Activated CD4-positive, alpha-beta T cell treated with anti-CD3 and anti-CD28 coated beads for 36 hours (primary cell): ENCODE measurements at regions not wholly inside any gene's neighbourhood (a gene's known extent, or its start where the extent isn't known, plus 50 kb on each side); places are given as distances from the start of the nearest gene placed in this dataset.
A peak's percentile ranks its signal among the peaks of the same experiment; 100 is the strongest.
"Not testable (repeated sequence)": the region's sequence is repeated elsewhere in the genome, so short reads cannot be mapped to it uniquely, and the experiment has no call there.

Source experiments
- ATAC-seq: fragments of 200-7000 bp; cut with Tn5 transposase; one replicate; pipeline ENCODE4 v1.10.0; 2021; ENCODE audit warnings: mild to moderate bottlenecking, moderate library complexity
- CTCF ChIA-PET: fragments of 350-600 bp; sonication (Branson Sonifier 250); formaldehyde crosslinking; loops from one replicate; lab custom pipeline; 2021; ENCODE audit warnings: antibody characterized with exemption; lab: Charles Lee
- POLR2A ChIA-PET: fragments of 350-600 bp; sonication (Branson Sonifier 250); formaldehyde crosslinking; loops from one replicate; lab custom pipeline; 2021; ENCODE audit warnings: antibody characterized with exemption, inconsistent platforms; lab: Charles Lee
- DNase-seq: peaks from one replicate; pipeline ENCODE4 v3.0.0-alpha.2; 2020
- H3K27ac Mint-ChIP-seq: one replicate; pipeline ENCODE4 v1.8.0; 2021; ENCODE audit warnings: mixed read lengths
- H3K27me3 Mint-ChIP-seq: one replicate; pipeline ENCODE4 v1.8.0; 2021; ENCODE audit warnings: mixed read lengths
- H3K36me3 Mint-ChIP-seq: one replicate; pipeline ENCODE4 v1.8.0; 2021; ENCODE audit warnings: low read depth, mixed read lengths
- H3K4me1 Mint-ChIP-seq: one replicate; pipeline ENCODE4 v1.8.0; 2021; ENCODE audit warnings: mixed read lengths
- H3K4me3 Mint-ChIP-seq: one replicate; pipeline ENCODE4 v1.8.0; 2021; ENCODE audit warnings: mild to moderate bottlenecking, moderate library complexity, mixed read lengths
- H3K9me3 Mint-ChIP-seq: one replicate; pipeline ENCODE4 v1.8.0; 2021; ENCODE audit warnings: low read depth, mixed read lengths
- intact Hi-C, 2 experiments: fragments of 100-400 bp; cut with DNase I in 1 of 2; cut with micrococcal nuclease in 1 of 2; formaldehyde crosslinking; loops; one replicate each; pipeline versions ENCODE4 v1.14.2 to v1.15.1; 2022 to 2024; cut with DNase I, micrococcal nuclease

DNA sequence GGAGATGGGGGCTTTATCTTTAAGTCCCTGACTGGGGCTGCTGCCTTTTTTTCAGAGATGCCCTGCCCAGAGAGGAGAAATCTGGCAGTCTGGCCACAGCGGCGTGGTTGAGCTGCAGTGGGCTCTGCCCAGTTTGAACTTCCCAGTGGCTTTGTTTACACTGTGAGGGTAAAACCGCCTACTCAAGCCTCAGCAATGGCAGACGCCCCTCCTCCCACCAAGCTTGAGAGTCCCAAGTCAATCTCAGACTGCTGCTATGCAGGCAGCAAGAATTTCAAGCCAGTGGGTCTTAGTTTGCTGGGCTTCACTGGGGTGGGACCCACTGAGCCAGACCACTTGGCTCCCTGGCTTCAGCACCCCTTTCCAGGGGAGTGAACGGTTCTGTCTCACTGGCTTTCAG lies 76.4 kb upstream of the DNAJC1 start:
- ATAC-seq, H3K27ac Mint-ChIP-seq, H3K4me3 Mint-ChIP-seq, H3K36me3 Mint-ChIP-seq, DNase-seq, H3K4me1 Mint-ChIP-seq, POLR2A ChIA-PET, intact Hi-C loops, H3K9me3 Mint-ChIP-seq: not testable (repeated sequence)
- CTCF ChIA-PET = interaction anchor here (0.6 kb wide), 2 partner anchors 151 to 1223 kb away, joined by 3 to 4 read pairs; no protein-coding TSS in a partner anchor
- peaks cover 46% of the 10 kb centered on the region for H3K27me3 Mint-ChIP-seq

- Mint-ChIP-seq H3K27ac (no peak overlapping the region), H3K4me1 (no peaks in the 10 kb centered on the region), H3K27me3 (peaks cover 12% of the 10 kb centered on the region), H3K36me3 (no peaks in the 10 kb centered on the region), H3K4me3 (no peak overlapping the region), H3K9me3 (peaks cover 25% of the 10 kb centered on the region)
- CTCF ChIA-PET = no interaction called here
- no peak for DNase-seq
- intact Hi-C loops = no loop called here
- POLR2A ChIA-PET = no interaction called here
- no peak for ATAC-seq
These were observed 67.8 kb upstream of the DNAJC1 start for GRCh38 chr10:22071332-22071731.

DNA sequence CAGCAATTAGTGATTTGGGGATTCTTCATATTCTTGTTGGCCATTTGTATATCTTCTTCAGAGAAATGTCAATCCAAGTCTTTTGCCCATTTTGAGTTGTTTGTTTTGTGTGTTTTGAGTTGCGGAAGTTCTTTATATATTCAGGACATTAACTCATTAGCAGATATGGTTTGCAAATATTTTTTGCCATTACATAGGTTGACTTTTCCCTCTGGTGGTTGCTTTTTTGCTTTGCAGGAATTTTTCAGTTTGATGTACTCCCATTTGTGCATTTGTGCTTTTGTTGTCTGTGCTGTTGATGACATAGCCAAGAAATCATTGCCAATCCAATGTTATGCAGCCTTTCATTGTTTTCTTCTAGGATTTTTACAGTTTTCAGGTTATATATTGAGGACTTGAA lies 63.6 kb upstream of the DNAJC1 start:
- CTCF ChIA-PET = no interaction called here
- no peak overlapping the region for H3K27ac Mint-ChIP-seq

GRCh38 chr10:22060984-22061383 lies 57.5 kb upstream of the DNAJC1 start:
- ATAC-seq, H3K27me3 Mint-ChIP-seq, H3K4me1 Mint-ChIP-seq, CTCF ChIA-PET, H3K27ac Mint-ChIP-seq, POLR2A ChIA-PET, H3K36me3 Mint-ChIP-seq, H3K4me3 Mint-ChIP-seq, intact Hi-C loops: not testable (repeated sequence)
- H3K9me3 Mint-ChIP-seq = peaks cover 15% of the 10 kb centered on the region
- peak; percentile 7 for DNase-seq

More for the DNA sequence above, 63.6 kb upstream of the DNAJC1 start:
- intact Hi-C loops = no loop called here
- POLR2A ChIA-PET = no interaction called here
- Mint-ChIP-seq H3K9me3 (peaks cover 29% of the 10 kb centered on the region), H3K4me3 (no peak overlapping the region), H3K36me3 (no peaks in the 10 kb centered on the region), H3K4me1 (no peaks in the 10 kb centered on the region), H3K27me3 (peaks cover 2% of the 10 kb centered on the region)
- no peak for DNase-seq
- ATAC-seq = no peak

- Mint-ChIP-seq H3K36me3 (no peaks in the 10 kb centered on the region), H3K4me3 (no peak overlapping the region), H3K27me3 (peaks cover 6% of the 10 kb centered on the region), H3K4me1 (peaks cover 8% of the 10 kb centered on the region), H3K27ac (no peak overlapping the region), H3K9me3 (peaks cover 7% of the 10 kb centered on the region)
- DNase-seq (no peak), ATAC-seq (no peak)
- intact Hi-C loops = no loop called here
- ChIA-PET POLR2A (no interaction called here), CTCF (interaction anchor here (0.7 to 1.0 kb wide), 2 partner anchors 47 to 171 kb away, joined by 3 read pairs; no protein-coding TSS in a partner anchor)
These were observed 54.7 kb upstream of the DNAJC1 start for GRCh38 chr10:22058201-22058600.

DNA sequence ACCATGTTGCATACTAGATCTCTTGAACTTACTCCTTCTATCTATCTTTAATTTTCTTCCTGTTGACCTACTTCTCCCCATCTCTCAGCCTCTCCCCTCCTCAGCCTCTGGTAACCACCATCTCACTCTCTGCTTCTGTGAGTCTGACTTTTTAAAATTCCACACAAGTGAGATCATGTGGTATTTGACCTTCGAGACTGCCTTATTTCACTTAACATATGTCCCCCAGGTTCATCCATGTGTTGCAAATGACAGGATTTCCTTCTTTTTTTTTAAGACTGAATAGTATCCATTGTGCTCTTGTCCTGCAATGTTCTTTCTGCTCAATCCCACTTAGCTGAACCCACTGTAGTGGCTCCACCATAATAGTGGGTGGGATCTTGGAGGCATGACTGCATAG lies 51.4 kb upstream of the DNAJC1 start:
- Mint-ChIP-seq H3K4me1 (no peaks in the 10 kb centered on the region), H3K27ac (no peak overlapping the region), H3K4me3 (no peak overlapping the region), H3K27me3 (peaks cover 6% of the 10 kb centered on the region), H3K36me3 (no peaks in the 10 kb centered on the region), H3K9me3 (no peaks in the 10 kb centered on the region)
- DNase-seq = no peak
- ATAC-seq = no peak
- intact Hi-C loops = no loop called here
- ChIA-PET POLR2A (no interaction called here), CTCF (interaction anchor here (0.6 kb wide), 1 partner anchor 196 kb away, joined by 5 read pairs; no protein-coding TSS in a partner anchor)
